WERI-Rb-1 (cell line): ENCODE measurements at regions not wholly inside any gene's neighbourhood (a gene's known extent, or its start where the extent isn't known, plus 50 kb on each side); places are given as distances from the start of the nearest gene placed in this dataset.
"Not testable (repeated sequence)": the region's sequence is repeated elsewhere in the genome, so short reads cannot be mapped to it uniquely, and the experiment has no call there.

Experiments used
- DNase-seq: peaks from one replicate; pipeline ENCODE4 v3.0.0-alpha.2; 2020
- H3K27ac ChIP-seq: fragments of 250-450 bp; sonication (Bioruptor Pico); 2 replicates; pipeline ENCODE4 v1.5.1; 2020; ENCODE audit warnings: mild to moderate bottlenecking, moderate library complexity
- H3K27me3 ChIP-seq: fragments of 250-450 bp; sonication (Bioruptor Pico); 2 replicates; pipeline ENCODE4 v1.5.1; 2021; ENCODE audit warnings: mild to moderate bottlenecking, low read depth, moderate library complexity; ENCODE audit not compliant: insufficient read depth, severe bottlenecking
- H3K36me3 ChIP-seq: fragments of 250-450 bp; sonication (Bioruptor Pico); 2 replicates; pipeline ENCODE4 v1.5.1; 2020; ENCODE audit warnings: mild to moderate bottlenecking, moderate library complexity
- H3K4me3 ChIP-seq: 2 replicates; pipeline ENCODE4 v1.5.1; 2011; ENCODE audit warnings: low read depth, mild to moderate bottlenecking, control low read depth, low read length
- H3K9me3 ChIP-seq: fragments of 250-450 bp; sonication (Bioruptor Pico); 2 replicates; pipeline ENCODE4 v1.5.1; 2021; ENCODE audit warnings: mild to moderate bottlenecking, moderate library complexity; ENCODE audit not compliant: severe bottlenecking
- CTCF ChIP-seq: IDR thresholded peaks from 2 replicates; pipeline ENCODE4 v1.5.1; 2011; ENCODE audit warnings: low read depth, mild to moderate bottlenecking, control low read depth, inconsistent platforms, low read length

- Histone ChIP-seq H3K9me3 (no peaks in the 10 kb centered on the region), H3K27me3 (no peaks in the 10 kb centered on the region), H3K4me3 (no peak overlapping the region), H3K27ac (no peak overlapping the region), H3K36me3 (no peaks in the 10 kb centered on the region)
- DNase-seq = no peak
- TF ChIP-seq CTCF = no peak
Measured at GRCh38 chr6:154625721-154626120, 107.5 kb upstream of the SCAF8 start.

GRCh38 chr6:154629127-154629526 is 104.1 kb upstream of the SCAF8 start:
- TF ChIP-seq CTCF = no peak
- no peaks in the 10 kb centered on the region for H3K9me3 ChIP-seq
- H3K27me3 ChIP-seq = no peaks in the 10 kb centered on the region
- H3K4me3 ChIP-seq = no peak overlapping the region
- no peaks in the 10 kb centered on the region for H3K36me3 ChIP-seq
- H3K27ac ChIP-seq = no peak overlapping the region
- DNase-seq = no peak

- no peak for TF ChIP-seq CTCF
- Histone ChIP-seq H3K9me3 (no peaks in the 10 kb centered on the region), H3K4me3 (no peak overlapping the region), H3K27me3 (no peaks in the 10 kb centered on the region), H3K36me3 (no peaks in the 10 kb centered on the region), H3K27ac (no peak overlapping the region)
- DNase-seq = no peak
Measured at GRCh38 chr6:154632119-154632518, 101.1 kb upstream of the SCAF8 start.

GRCh38 chr6:154637392-154637791 is 95.8 kb upstream of the SCAF8 start:
- Histone ChIP-seq H3K27ac (no peak overlapping the region), H3K36me3 (no peaks in the 10 kb centered on the region), H3K9me3 (no peaks in the 10 kb centered on the region), H3K4me3 (no peak overlapping the region), H3K27me3 (no peaks in the 10 kb centered on the region)
- no peak for DNase-seq
- TF ChIP-seq CTCF = no peak

- no peak for TF ChIP-seq CTCF
- Histone ChIP-seq H3K27me3 (no peaks in the 10 kb centered on the region), H3K27ac (no peak overlapping the region), H3K36me3 (no peaks in the 10 kb centered on the region), H3K9me3 (no peaks in the 10 kb centered on the region), H3K4me3 (no peak overlapping the region)
- DNase-seq = no peak
Measured at GRCh38 chr6:154638369-154638768, 94.8 kb upstream of the SCAF8 start.

- H3K9me3 ChIP-seq, DNase-seq, H3K27ac ChIP-seq, H3K36me3 ChIP-seq, H3K4me3 ChIP-seq, H3K27me3 ChIP-seq: not testable (repeated sequence)
Measured at GRCh38 chr6:154639196-154639595, 94.0 kb upstream of the SCAF8 start.
